ENCODE measurements at regions not wholly inside any gene's neighbourhood (a gene's known extent, or its start where the extent isn't known, plus 50 kb on each side); places are given as distances from the start of the nearest gene placed in this dataset.

DNA sequence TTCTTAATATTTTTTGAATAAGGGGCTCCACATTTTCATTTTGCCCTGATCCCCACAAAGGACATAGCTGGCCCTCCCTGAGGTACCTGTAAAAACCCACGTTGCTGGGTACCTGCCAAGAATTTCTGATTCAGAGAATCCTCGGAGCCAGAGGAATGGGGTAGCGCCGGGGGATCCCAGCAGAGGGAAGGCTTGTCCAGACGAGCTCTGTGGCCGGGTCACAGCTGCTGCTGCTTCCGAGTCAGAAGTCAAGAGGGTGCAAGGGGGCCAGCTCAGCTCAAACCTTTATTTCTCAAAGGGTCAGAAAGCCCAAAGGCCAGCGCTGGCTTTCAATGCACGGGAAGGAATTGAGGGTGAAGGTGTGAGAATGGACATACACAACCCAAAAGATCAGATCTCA, 68.9 kb upstream of the SDK2 start:
- 35 to 69% methylated on average over 9 of the region's 9 CpGs for WGBS, 2 donors
- ATAC-seq (ENCODE audit: insufficient read depth, low FRiP score) (no peak), DNase-seq (no peak)
- H3K4me1 ChIP-seq (ENCODE audit: control insufficient read depth in 5 of 5, insufficient read depth in 5 of 5, low read length in 5 of 5), result peaks cover 0 to 4% (median 0%) of the 10 kb centered on the region in 5 donors
- TF ChIP-seq, protein P1, sequence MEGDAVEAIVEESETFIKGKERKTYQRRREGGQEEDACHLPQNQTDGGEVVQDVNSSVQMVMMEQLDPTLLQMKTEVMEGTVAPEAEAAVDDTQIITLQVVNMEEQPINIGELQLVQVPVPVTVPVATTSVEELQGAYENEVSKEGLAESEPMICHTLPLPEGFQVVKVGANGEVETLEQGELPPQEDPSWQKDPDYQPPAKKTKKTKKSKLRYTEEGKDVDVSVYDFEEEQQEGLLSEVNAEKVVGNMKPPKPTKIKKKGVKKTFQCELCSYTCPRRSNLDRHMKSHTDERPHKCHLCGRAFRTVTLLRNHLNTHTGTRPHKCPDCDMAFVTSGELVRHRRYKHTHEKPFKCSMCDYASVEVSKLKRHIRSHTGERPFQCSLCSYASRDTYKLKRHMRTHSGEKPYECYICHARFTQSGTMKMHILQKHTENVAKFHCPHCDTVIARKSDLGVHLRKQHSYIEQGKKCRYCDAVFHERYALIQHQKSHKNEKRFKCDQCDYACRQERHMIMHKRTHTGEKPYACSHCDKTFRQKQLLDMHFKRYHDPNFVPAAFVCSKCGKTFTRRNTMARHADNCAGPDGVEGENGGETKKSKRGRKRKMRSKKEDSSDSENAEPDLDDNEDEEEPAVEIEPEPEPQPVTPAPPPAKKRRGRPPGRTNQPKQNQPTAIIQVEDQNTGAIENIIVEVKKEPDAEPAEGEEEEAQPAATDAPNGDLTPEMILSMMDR (IDR thresholded peaks at IDR 0.05; ENCODE audit: control extremely low read depth, extremely low read depth), result no peak
- H3K36me3 ChIP-seq (ENCODE audit: control insufficient read depth in 4 of 4, insufficient read depth in 4 of 4, low read length in 4 of 4), result no peaks in the 10 kb centered on the region
- H3K9me3 ChIP-seq (ENCODE audit: control insufficient read depth in 4 of 4, insufficient read depth in 3 of 4, low read length in 3 of 4), result peaks cover 0 to 1% (median 0%) of the 10 kb centered on the region in 4 donors
- peaks cover 0 to 17% (median 2%) of the 10 kb centered on the region in 3 donors for H3K27me3 ChIP-seq (ENCODE audit: control insufficient read depth in 3 of 3, insufficient read depth in 3 of 3, low read length in 2 of 3)
- H3K4me3 ChIP-seq, result no peak overlapping the region
- H3K9ac ChIP-seq (ENCODE audit: insufficient read depth in 1 of 2, low read length in 2 of 2), result no peak overlapping the region
- no peak overlapping the region for H3K27ac ChIP-seq (ENCODE audit: low read depth in 1 of 2, low read length in 1 of 2)

GRCh38 chr17:73715769-73716168, 71.5 kb upstream of the SDK2 start:
- WGBS, 2 donors, result 78 to 84% methylated on average over 10 of the region's 10 CpGs
- Histone ChIP-seq H3K27me3 (ENCODE audit: control insufficient read depth in 3 of 3, insufficient read depth in 3 of 3, low read length in 2 of 3) (peaks cover 0 to 18% (median 2%) of the 10 kb centered on the region in 3 donors), H3K4me3 (no peak overlapping the region), H3K4me1 (ENCODE audit: control insufficient read depth in 5 of 5, insufficient read depth in 5 of 5, low read length in 5 of 5) (peaks cover 0 to 15% (median 3%) of the 10 kb centered on the region in 5 donors), H3K36me3 (ENCODE audit: control insufficient read depth in 4 of 4, insufficient read depth in 4 of 4, low read length in 4 of 4) (no peaks in the 10 kb centered on the region), H3K9me3 (ENCODE audit: control insufficient read depth in 4 of 4, insufficient read depth in 3 of 4, low read length in 3 of 4) (peaks cover 0 to 1% (median 0%) of the 10 kb centered on the region in 4 donors), H3K9ac (ENCODE audit: insufficient read depth in 1 of 2, low read length in 2 of 2) (no peak overlapping the region), H3K27ac (ENCODE audit: low read depth in 1 of 2, low read length in 1 of 2) (no peak overlapping the region)
- ATAC-seq (ENCODE audit: insufficient read depth, low FRiP score) (no peak), DNase-seq (no peak)
- TF ChIP-seq, protein P1 (IDR thresholded peaks at IDR 0.05; ENCODE audit: control extremely low read depth, extremely low read depth), result no peak

- Histone ChIP-seq H3K27ac (ENCODE audit: low read depth in 1 of 2, low read length in 1 of 2) (no peak overlapping the region), H3K4me3 (no peak overlapping the region), H3K4me1 (ENCODE audit: control insufficient read depth in 5 of 5, insufficient read depth in 5 of 5, low read length in 5 of 5) (peaks cover 0 to 15% (median 3%) of the 10 kb centered on the region in 5 donors), H3K36me3 (ENCODE audit: control insufficient read depth in 4 of 4, insufficient read depth in 4 of 4, low read length in 4 of 4) (no peaks in the 10 kb centered on the region), H3K9me3 (ENCODE audit: control insufficient read depth in 4 of 4, insufficient read depth in 3 of 4, low read length in 3 of 4) (peaks cover 0 to 1% (median 0%) of the 10 kb centered on the region in 4 donors), H3K9ac (ENCODE audit: insufficient read depth in 1 of 2, low read length in 2 of 2) (no peak overlapping the region), H3K27me3 (ENCODE audit: control insufficient read depth in 3 of 3, insufficient read depth in 3 of 3, low read length in 2 of 3) (peaks cover 0 to 18% (median 2%) of the 10 kb centered on the region in 3 donors)
- TF ChIP-seq, protein P1 (IDR thresholded peaks at IDR 0.05; ENCODE audit: control extremely low read depth, extremely low read depth), result no peak
- WGBS, 2 donors, result 86 to 89% methylated on average over 5 of the region's 5 CpGs
- no peak for DNase-seq
- ATAC-seq (ENCODE audit: insufficient read depth, low FRiP score), result no peak
These were observed 73.4 kb upstream of the SDK2 start for GRCh38 chr17:73717690-73718089.

GRCh38 chr17:73718362-73718761, 74.1 kb upstream of the SDK2 start:
- no peak for ATAC-seq (ENCODE audit: insufficient read depth, low FRiP score)
- H3K9me3 ChIP-seq (ENCODE audit: control insufficient read depth in 4 of 4, insufficient read depth in 3 of 4, low read length in 3 of 4), result peaks cover 0 to 1% (median 0%) of the 10 kb centered on the region in 4 donors

More at GRCh38 chr17:73718362-73718761, 74.1 kb upstream of the SDK2 start:
- TF ChIP-seq, protein P1 (IDR thresholded peaks at IDR 0.05; ENCODE audit: control extremely low read depth, extremely low read depth), result no peak
- H3K36me3 ChIP-seq (ENCODE audit: control insufficient read depth in 4 of 4, insufficient read depth in 4 of 4, low read length in 4 of 4), result no peaks in the 10 kb centered on the region
- peaks cover 0 to 17% (median 2%) of the 10 kb centered on the region in 3 donors for H3K27me3 ChIP-seq (ENCODE audit: control insufficient read depth in 3 of 3, insufficient read depth in 3 of 3, low read length in 2 of 3)
- no peak overlapping the region for H3K4me3 ChIP-seq
- H3K4me1 ChIP-seq (ENCODE audit: control insufficient read depth in 5 of 5, insufficient read depth in 5 of 5, low read length in 5 of 5), result peaks cover 0 to 15% (median 3%) of the 10 kb centered on the region in 5 donors
- no peak for DNase-seq
- no peak overlapping the region for H3K9ac ChIP-seq (ENCODE audit: insufficient read depth in 1 of 2, low read length in 2 of 2)
- H3K27ac ChIP-seq (ENCODE audit: low read depth in 1 of 2, low read length in 1 of 2), result no peak overlapping the region

Data from lung (tissue), 11 donors.